K562 (cell line): ENCODE measurements at regions not wholly inside any gene's neighbourhood (a gene's known extent, or its start where the extent isn't known, plus 50 kb on each side); places are given as distances from the start of the nearest gene placed in this dataset.

Source experiments
- ATAC-seq: fragments of 200-7000 bp; cut with Tn5 transposase; 3 replicates; pipeline ENCODE4 v1.9.1; 2020; ENCODE audit warnings: moderate library complexity
- BruUV-seq: library from RNA; stranded (reverse); fragments of 400-500 nt; replicated peaks from 2 replicates; lab custom pipeline; 2021; lab: Mats Ljungman, UMichigan
- CTCF ChIA-PET: fragments of 300-600 bp; formaldehyde crosslinking; extraction: SDS; loops from one replicate; lab custom pipeline; 2021; ENCODE audit warnings: low intra/inter-chr PET ratio; lab: Yijun Ruan, JAX
- POLR2A ChIA-PET: fragments of 300-600, 350-650 bp; sonication (Branson Sonifier 250); formaldehyde crosslinking; extraction: SDS; loops from one replicate; lab custom pipeline; 2021; ENCODE audit warnings: antibody characterized with exemption, inconsistent platforms; lab: Yijun Ruan, JAX
- DNase-seq, 4 experiments: peaks; one replicate each; pipeline versions ENCODE4 v3.0.0 to v3.0.0-alpha.2; 2011 to 2018; ENCODE audit warnings: low spot score in 3 of 4, mixed read lengths in 3 of 4; ENCODE audit errors: extremely low read depth in 1 of 4
- FAIRE-seq: peaks from 2 replicates; lab custom pipeline; 2011; peaks lifted over from hg19 to GRCh38; lab: Jason Lieb, UNC
- H2AFZ ChIP-seq: 2 replicates; pipeline ENCODE4 v1.6.0; 2011; ENCODE audit warnings: low read depth, low read length, control low read depth, inconsistent platforms
- H3K27ac ChIP-seq: fragments of 200-600 bp; 3 replicates; pipeline ENCODE4 v1.8.0; 2011; ENCODE audit warnings: low read depth, mild to moderate bottlenecking, control low read depth, inconsistent platforms, low read length, moderate library complexity, mixed read lengths; ENCODE audit errors: extremely low read depth
- H3K27me3 ChIP-seq, 2 experiments: fragments of 300-600 bp in 1 of 2; 2 replicates in 1 of 2; 3 replicates in 1 of 2; pipeline versions ENCODE4 v1.6.0 to v1.8.0; 2011; ENCODE audit warnings: inconsistent platforms in 2 of 2, low read length in 2 of 2, mild to moderate bottlenecking in 1 of 2, mixed read lengths in 1 of 2, moderate library complexity in 1 of 2; ENCODE audit not compliant: control insufficient read depth in 2 of 2, insufficient read depth in 2 of 2
- H3K36me3 ChIP-seq: fragments of 300-600 bp; 3 replicates; pipeline ENCODE4 v1.8.0; 2011; ENCODE audit warnings: mild to moderate bottlenecking, low read length, inconsistent platforms; ENCODE audit not compliant: control insufficient read depth, insufficient read depth
- H3K4me1 ChIP-seq, 2 experiments: fragments of 200-600 bp in 1 of 2; replicated peaks in 1 of 2; 2 replicates in 1 of 2; 3 replicates in 1 of 2; pipeline versions ENCODE4 v1.5.1 to v1.8.0; 2011; ENCODE audit warnings: inconsistent platforms in 2 of 2, low read length in 2 of 2, mild to moderate bottlenecking in 1 of 2, mixed read lengths in 1 of 2, moderate library complexity in 1 of 2; ENCODE audit not compliant: control insufficient read depth in 2 of 2, insufficient read depth in 2 of 2
- H3K4me2 ChIP-seq: 2 replicates; pipeline ENCODE4 v1.6.1; 2011; ENCODE audit warnings: low read length, control low read depth, inconsistent platforms, mixed read lengths; ENCODE audit not compliant: insufficient read depth
- H3K4me3 ChIP-seq: fragments of 200-600 bp; sonication (generic), shearing (Covaris generic); 2 replicates; pipeline ENCODE4 v1.5.1; 2016; ENCODE audit warnings: control low read depth, inconsistent platforms
- H3K79me2 ChIP-seq: fragments of 200-600 bp; 3 replicates; pipeline ENCODE4 v1.8.0; 2011; ENCODE audit warnings: low read length, inconsistent platforms; ENCODE audit not compliant: control insufficient read depth, insufficient read depth
- H3K9ac ChIP-seq, 2 experiments: 2 replicates each; pipeline versions ENCODE4 v1.6.0 to v1.6.1; 2011; ENCODE audit warnings: low read depth in 2 of 2, low read length in 2 of 2, control low read depth in 1 of 2, inconsistent platforms in 1 of 2, mild to moderate bottlenecking in 1 of 2, mixed read lengths in 1 of 2; ENCODE audit not compliant: insufficient read depth in 1 of 2
- H3K9me1 ChIP-seq: one replicate; pipeline ENCODE4 v1.6.0; 2011; ENCODE audit warnings: inconsistent platforms, mild to moderate bottlenecking, low read length, moderate library complexity; ENCODE audit not compliant: control insufficient read depth, insufficient read depth
- H3K9me3 ChIP-seq: replicated peaks from 2 replicates; pipeline ENCODE4 v1.5.1; 2011; ENCODE audit warnings: low read depth, low read length, inconsistent platforms; ENCODE audit not compliant: control insufficient read depth, insufficient read depth
- H4K20me1 ChIP-seq: replicated peaks from 2 replicates; pipeline ENCODE4 v1.6.1; 2011; ENCODE audit warnings: low read length, inconsistent platforms, mixed read lengths; ENCODE audit not compliant: control insufficient read depth, insufficient read depth
- ELF4 ChIP-seq: fragments of 450-650 bp; formaldehyde crosslinking; IDR thresholded peaks from 2 replicates; pipeline ENCODE4 v1.4.0; 2022; ENCODE audit warnings: missing genetic modification characterization
- FOXP1 ChIP-seq: sonication (generic); formaldehyde crosslinking; IDR thresholded peaks from 2 replicates; pipeline ENCODE4 v1.8.0; 2022; ENCODE audit warnings: mild to moderate bottlenecking, missing genetic modification reagents
- JUNB ChIP-seq: fragments of 450-650 bp; formaldehyde crosslinking; conservative IDR thresholded peaks from 2 replicates; pipeline ENCODE4 v1.4.0; 2020; ENCODE audit warnings: mild to moderate bottlenecking
- MAFK ChIP-seq: IDR thresholded peaks from 2 replicates; pipeline ENCODE4 v1.6.1; 2011; ENCODE audit warnings: low read length, improper control_type of control experiment
- POLR2AphosphoS2 ChIP-seq: IDR thresholded peaks from 2 replicates; pipeline ENCODE4 v1.6.1; 2012; ENCODE audit warnings: low read length, improper control_type of control experiment
- POLR2H ChIP-seq: IDR thresholded peaks from 2 replicates; pipeline ENCODE4 v1.6.1; 2016; ENCODE audit warnings: missing genetic modification characterization, low read depth, mild to moderate bottlenecking, control low read depth, missing compliant biosample characterization, moderate library complexity
- RCOR1 ChIP-seq, 2 experiments: IDR thresholded peaks; 2 replicates each; pipeline ENCODE4 v1.6.1; 2012; ENCODE audit warnings: low read depth in 2 of 2, low read length in 2 of 2, borderline replicate concordance in 1 of 2, improper control_type of control experiment in 1 of 2
- ZFP30 ChIP-seq: fragments of 250-450 bp; sonication (Bioruptor Pico); IDR thresholded peaks from 2 replicates; pipeline ENCODE4 v1.8.0; 2022; ENCODE audit warnings: moderate library complexity, mild to moderate bottlenecking, inconsistent platforms, borderline replicate concordance
- ZNF133 ChIP-seq: fragments of 250-450 bp; sonication (Bioruptor Pico); IDR thresholded peaks from 2 replicates; pipeline ENCODE4 v1.4.0; 2020; ENCODE audit warnings: mild to moderate bottlenecking
- ZNF354B ChIP-seq: fragments of 250-450 bp; sonication (Bioruptor Pico); IDR thresholded peaks from 2 replicates; pipeline ENCODE4 v1.4.0; 2020
- ZNF408 ChIP-seq: fragments of 250-450 bp; sonication (Bioruptor Pico); IDR thresholded peaks from 2 replicates; pipeline ENCODE4 v1.4.0; 2020; ENCODE audit warnings: low read depth, mild to moderate bottlenecking, moderate library complexity
- ZNF644 ChIP-seq: fragments of 200-800 bp; sonication (Bioruptor generic); IDR thresholded peaks from 2 replicates; pipeline ENCODE4 v1.6.1; 2016; ENCODE audit warnings: low read depth, missing genetic modification characterization, missing compliant biosample characterization
- ZNF717 ChIP-seq: fragments of 250-450 bp; sonication (Bioruptor Pico); IDR thresholded peaks from 2 replicates; pipeline ENCODE4 v1.5.0; 2021
- WGBS: fragments of 100-300 bp; shearing (Covaris generic); methylation state at CpG from one replicate; pipeline ENCODE4 v1.1.6; 2016; ENCODE audit warnings: low coverage, mixed read lengths; ENCODE audit not compliant: insufficient coverage; ENCODE audit errors: missing lambda C conversion rate; 5-methylcytosine and 5-hydroxymethylcytosine counted together
- in situ Hi-C: fragments of 300-500 bp; cut with MboI; formaldehyde crosslinking; loops from 4 replicates; pipeline ENCODE4 v1.15.0; 2018; ENCODE audit warnings: inconsistent platforms, mixed read lengths
- intact Hi-C: fragments of 100-400 bp; cut with micrococcal nuclease; formaldehyde crosslinking; loops from 2 replicates; pipeline ENCODE4 v1.14.2; 2022
- TF ChIP-seq, protein P1 (sequence below): fragments of 450-650 bp; IDR thresholded peaks from 2 replicates; pipeline ENCODE4 v1.6.1; 2017; ENCODE audit warnings: mild to moderate bottlenecking, moderate library complexity
- TF ChIP-seq, protein P2 (sequence below): IDR thresholded peaks from 2 replicates; pipeline ENCODE4 v1.6.1; 2012; ENCODE audit warnings: low read depth, low read length, improper control_type of control experiment, borderline replicate concordance

DNA sequence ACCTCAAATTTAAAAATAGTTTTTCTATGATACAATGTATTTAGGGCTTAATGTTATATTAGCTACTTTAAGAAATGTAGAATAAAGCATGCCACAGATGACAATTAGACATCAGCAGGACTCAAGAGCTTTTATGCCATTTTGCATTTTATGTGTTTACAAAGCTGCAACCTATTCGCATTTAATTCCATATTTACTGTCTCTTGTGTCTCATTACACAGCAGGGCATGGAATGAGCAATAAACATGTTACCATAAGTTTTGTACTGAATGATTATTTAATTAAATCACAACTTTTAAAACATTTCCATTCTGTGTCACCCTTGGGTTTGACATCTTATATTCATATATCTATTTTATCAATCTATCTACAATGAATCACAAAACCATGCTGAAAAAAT is 1756.9 kb downstream of the PCDH9 start:
- ChIA-PET CTCF (no interaction called here), POLR2A (no interaction called here)
- Histone ChIP-seq H3K27ac (no peak overlapping the region), H4K20me1 (no peaks in the 10 kb centered on the region), H3K4me2 (no peak overlapping the region), H3K36me3 (no peaks in the 10 kb centered on the region), H3K4me3 (no peak overlapping the region), H3K4me1 (no peaks in the 10 kb centered on the region), H3K9ac (no peak overlapping the region), H3K9me1 (no peaks in the 10 kb centered on the region), H3K79me2 (no peaks in the 10 kb centered on the region), H3K27me3 (no peaks in the 10 kb centered on the region), H3K9me3 (no peaks in the 10 kb centered on the region), H2AFZ (no peak overlapping the region)
- intact Hi-C loops (no loop called here), in situ Hi-C loops (no loop called here)
- TF ChIP-seq ZNF644 (no peak), POLR2AphosphoS2 (no peak), JUNB (no peak), MAFK (no peak), ZNF717 (CRISPR knock-in tag) (no peak), ZNF133 (CRISPR knock-in tag) (no peak), ZNF354B (no peak), POLR2H (tag) (no peak), ZFP30 (CRISPR knock-in tag) (no peak), FOXP1 (no peak), ZNF408 (CRISPR knock-in tag) (no peak), RCOR1 (IDR thresholded peaks at IDR 0.05; ENCODE audit: borderline replicate concordance in 1 of 2, low read depth in 2 of 2, low read length in 2 of 2) (no peak), ELF4 (CRISPR knock-in tag) (no peak)
- TF ChIP-seq, protein P1, sequence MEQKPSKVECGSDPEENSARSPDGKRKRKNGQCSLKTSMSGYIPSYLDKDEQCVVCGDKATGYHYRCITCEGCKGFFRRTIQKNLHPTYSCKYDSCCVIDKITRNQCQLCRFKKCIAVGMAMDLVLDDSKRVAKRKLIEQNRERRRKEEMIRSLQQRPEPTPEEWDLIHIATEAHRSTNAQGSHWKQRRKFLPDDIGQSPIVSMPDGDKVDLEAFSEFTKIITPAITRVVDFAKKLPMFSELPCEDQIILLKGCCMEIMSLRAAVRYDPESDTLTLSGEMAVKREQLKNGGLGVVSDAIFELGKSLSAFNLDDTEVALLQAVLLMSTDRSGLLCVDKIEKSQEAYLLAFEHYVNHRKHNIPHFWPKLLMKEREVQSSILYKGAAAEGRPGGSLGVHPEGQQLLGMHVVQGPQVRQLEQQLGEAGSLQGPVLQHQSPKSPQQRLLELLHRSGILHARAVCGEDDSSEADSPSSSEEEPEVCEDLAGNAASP, result no peak
- TF ChIP-seq, protein P2, sequence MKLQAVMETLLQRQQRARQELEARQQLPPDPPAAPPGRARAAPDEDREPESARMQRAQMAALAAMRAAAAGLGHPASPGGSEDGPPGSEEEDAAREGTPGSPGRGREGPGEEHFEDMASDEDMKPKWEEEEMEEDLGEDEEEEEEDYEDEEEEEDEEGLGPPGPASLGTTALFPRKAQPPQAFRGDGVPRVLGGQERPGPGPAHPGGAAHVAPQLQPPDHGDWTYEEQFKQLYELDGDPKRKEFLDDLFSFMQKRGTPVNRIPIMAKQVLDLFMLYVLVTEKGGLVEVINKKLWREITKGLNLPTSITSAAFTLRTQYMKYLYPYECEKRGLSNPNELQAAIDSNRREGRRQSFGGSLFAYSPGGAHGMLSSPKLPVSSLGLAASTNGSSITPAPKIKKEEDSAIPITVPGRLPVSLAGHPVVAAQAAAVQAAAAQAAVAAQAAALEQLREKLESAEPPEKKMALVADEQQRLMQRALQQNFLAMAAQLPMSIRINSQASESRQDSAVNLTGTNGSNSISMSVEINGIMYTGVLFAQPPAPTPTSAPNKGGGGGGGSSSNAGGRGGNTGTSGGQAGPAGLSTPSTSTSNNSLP, result no peak
- 0% methylated on average over 1 of the region's 1 CpG for WGBS
- FAIRE-seq (no peak), DNase-seq (no peak), ATAC-seq (no peak)
- no TSS peak for BruUV-seq
